Prostate gland (tissue), 2 donors: ENCODE measurements at regions not wholly inside any gene's neighbourhood (a gene's known extent, or its start where the extent isn't known, plus 50 kb on each side); places are given as distances from the start of the nearest gene placed in this dataset.

Experiments used
- DNase-seq: peaks from one replicate; pipeline ENCODE4 v3.0.0-alpha.2; 2019; ENCODE audit warnings: low spot score
- H3K27ac ChIP-seq, 2 donors: fragments of 200-600 bp; sonication (generic); 2 replicates each; pipeline ENCODE4 v1.5.1; 2017 to 2019
- H3K27me3 ChIP-seq: fragments of 200-600 bp; sonication (generic); replicated peaks from 2 replicates; pipeline ENCODE4 v1.5.1; 2019; ENCODE audit not compliant: insufficient read depth
- H3K36me3 ChIP-seq, 2 donors: fragments of 200-600 bp; sonication (generic); 1 replicate in 1 of 2; 2 replicates in 1 of 2; pipeline versions ENCODE4 v1.5.1 to v1.8.1; 2017 to 2019
- H3K4me1 ChIP-seq: fragments of 200-600 bp; sonication (generic); replicated peaks from 2 replicates; pipeline ENCODE4 v1.5.1; 2019
- H3K4me3 ChIP-seq, 2 donors: fragments of 200-600 bp; sonication (generic); 2 replicates each; pipeline ENCODE4 v1.5.1; 2017 to 2019
- H3K9me3 ChIP-seq: fragments of 200-600 bp; sonication (generic); 2 replicates; pipeline ENCODE4 v1.5.1; 2017
- CTCF ChIP-seq, 4 experiments: fragments of 200-600 bp in 2 of 4; fragments of 450-650 bp in 2 of 4; sonication (generic) in 2 of 4; IDR thresholded peaks; 1 replicate in 3 of 4; 2 replicates in 1 of 4; pipeline ENCODE4 v1.5.1; 2016 to 2019; ENCODE audit warnings: antibody characterized with exemption in 4 of 4, mild to moderate bottlenecking in 2 of 4, moderate library complexity in 2 of 4
- POLR2A ChIP-seq: fragments of 450-650 bp; IDR thresholded peaks from one replicate; pipeline ENCODE4 v1.6.1; 2016; ENCODE audit warnings: antibody characterized with exemption, mild to moderate bottlenecking
- POLR2AphosphoS5 ChIP-seq: sonication (generic); formaldehyde crosslinking; IDR thresholded peaks from one replicate; pipeline ENCODE4 v1.6.1; 2017; ENCODE audit warnings: antibody characterized with exemption
- WGBS: methylation state at CpG from one replicate; pipeline ENCODE4 v1.1.5; 2018; 5-methylcytosine and 5-hydroxymethylcytosine counted together
- intact Hi-C: fragments of 100-400 bp; cut with DNase I; formaldehyde crosslinking; loops from one replicate; pipeline ENCODE4 v1.14.2; 2022

DNA sequence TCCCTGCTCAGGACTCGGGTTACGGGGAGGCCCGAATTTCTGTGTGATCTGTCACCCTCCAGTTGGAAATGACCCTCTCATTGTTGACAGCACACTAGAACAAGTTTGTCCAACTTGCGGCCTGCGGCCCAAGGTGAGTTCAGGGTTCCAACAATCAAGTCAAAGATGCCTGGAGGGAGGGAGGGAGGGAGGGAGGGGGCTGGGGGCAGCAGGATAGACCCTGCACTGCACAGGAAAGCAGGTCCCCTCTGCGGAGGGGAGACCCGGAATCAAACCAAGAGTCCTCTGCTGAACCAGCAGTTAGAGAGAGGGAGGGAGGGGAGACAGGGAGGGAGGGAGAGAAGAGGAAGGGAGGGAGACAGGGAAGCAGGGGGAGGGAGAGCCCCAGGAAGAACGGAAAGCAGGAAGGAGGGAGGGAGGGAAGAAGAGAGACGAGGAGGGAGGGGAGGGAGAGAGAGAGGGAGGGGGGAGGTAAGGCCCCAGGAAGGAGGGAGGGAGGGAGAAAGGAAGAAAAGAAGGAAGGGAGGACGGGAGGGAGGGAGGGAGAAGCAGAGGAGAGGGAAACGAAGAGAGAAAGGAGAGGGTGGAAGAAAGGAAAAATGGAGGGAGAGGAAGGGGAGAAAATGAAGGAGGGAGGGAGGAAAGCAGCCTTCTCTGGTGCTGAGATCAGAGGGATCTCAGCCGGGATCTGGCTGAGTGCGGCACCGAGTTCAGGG is 96.7 kb upstream of the CDH5 start:
- Histone ChIP-seq H3K4me3 (peak overlapping the region; percentile 11 to 16), H3K27me3 (no peaks in the 10 kb centered on the region), H3K27ac (peak overlapping the region in 1 of 2 donors; percentile 24), H3K36me3 (no peaks in the 10 kb centered on the region), H3K9me3 (no peaks in the 10 kb centered on the region), H3K4me1 (no peaks in the 10 kb centered on the region)
- DNase-seq, result no peak
- WGBS, result 62% methylated on average over 14 of the region's 14 CpGs
- intact Hi-C loops, result loop anchor here (5.0 to 10.0 kb wide), 2 partner anchors 1147 to 1205 kb away; partner anchors contain the start of gene CDH11
- no peak for TF ChIP-seq POLR2AphosphoS5
- TF ChIP-seq POLR2A, result no peak
- TF ChIP-seq CTCF (IDR thresholded peaks at IDR 0.05), result no peak

- no peaks in the 10 kb centered on the region for H3K9me3 ChIP-seq
- intact Hi-C loops, result no loop called here
- no peak for DNase-seq
Observed at GRCh38 chr16:66267292-66268014, 99.0 kb upstream of the CDH5 start.

DNA sequence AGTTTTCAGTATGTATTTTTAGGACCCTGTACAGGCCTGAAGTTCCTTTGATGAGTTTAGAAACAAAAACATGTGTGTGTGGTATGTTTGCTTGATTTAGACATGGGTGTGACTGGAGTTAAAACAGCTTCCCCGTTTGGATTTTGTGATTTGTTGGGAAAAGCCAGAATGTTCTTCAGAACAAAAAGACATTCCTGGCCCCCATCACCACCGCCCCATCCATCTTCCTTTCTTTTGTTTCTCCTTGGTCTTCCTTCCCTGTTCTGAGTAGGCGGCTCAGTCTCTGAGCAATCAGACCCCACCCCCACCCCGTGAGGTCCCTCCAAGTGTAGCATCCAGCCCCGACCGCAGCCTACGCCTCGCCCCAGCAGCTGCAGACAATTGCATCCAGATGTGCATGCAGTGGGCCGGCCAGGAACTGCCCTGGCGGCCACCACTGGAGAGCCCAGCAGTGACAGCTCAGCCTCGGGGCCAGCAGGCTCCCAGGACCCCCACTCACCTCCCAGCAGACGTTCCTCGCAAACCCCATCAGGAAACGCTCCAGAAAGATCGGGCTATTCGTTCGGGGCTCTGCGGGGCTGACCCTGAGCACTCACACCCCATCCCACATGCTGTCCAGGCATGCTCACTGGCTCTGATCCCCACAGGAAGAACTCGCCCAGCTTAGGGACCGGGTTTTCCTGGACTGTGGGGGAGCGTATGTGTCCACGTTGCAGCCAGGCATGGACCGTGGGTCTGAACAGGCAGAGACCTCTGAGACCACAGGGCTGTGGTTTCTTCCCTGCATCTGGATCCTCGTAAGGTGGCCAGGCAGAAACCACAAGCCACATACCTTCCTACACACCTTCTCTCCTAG is 99.8 kb upstream of the CDH5 start:
- Histone ChIP-seq H3K27ac (no peak overlapping the region), H3K4me3 (no peak overlapping the region), H3K27me3 (no peaks in the 10 kb centered on the region), H3K9me3 (no peaks in the 10 kb centered on the region), H3K36me3 (no peaks in the 10 kb centered on the region), H3K4me1 (no peaks in the 10 kb centered on the region)
- intact Hi-C loops, result no loop called here
- 48% methylated on average over 22 of the region's 24 CpGs for WGBS
- no peak for TF ChIP-seq CTCF (IDR thresholded peaks at IDR 0.05)
- no peak for TF ChIP-seq POLR2A
- TF ChIP-seq POLR2AphosphoS5, result no peak
- DNase-seq, result no peak

More at GRCh38 chr16:66267292-66268014, 99.0 kb upstream of the CDH5 start:
- 80% methylated on average over 10 of the region's 10 CpGs for WGBS
- Histone ChIP-seq H3K27me3 (no peaks in the 10 kb centered on the region), H3K4me1 (no peaks in the 10 kb centered on the region), H3K4me3 (no peak overlapping the region), H3K36me3 (no peaks in the 10 kb centered on the region), H3K27ac (no peak overlapping the region)
- TF ChIP-seq POLR2A (no peak), POLR2AphosphoS5 (no peak), CTCF (IDR thresholded peaks at IDR 0.05) (no peak)

- Histone ChIP-seq H3K4me3 (no peak overlapping the region), H3K27ac (no peak overlapping the region), H3K9me3 (no peaks in the 10 kb centered on the region), H3K4me1 (no peaks in the 10 kb centered on the region), H3K27me3 (no peaks in the 10 kb centered on the region), H3K36me3 (no peaks in the 10 kb centered on the region)
- TF ChIP-seq CTCF (IDR thresholded peaks at IDR 0.05) (no peak), POLR2A (no peak), POLR2AphosphoS5 (no peak)
- intact Hi-C loops, result no loop called here
- 91% methylated on average over 13 of the region's 13 CpGs for WGBS
- no peak for DNase-seq
Observed at GRCh38 chr16:66265556-66266141, 100.8 kb upstream of the CDH5 start.
